Common myeloid progenitor, CD34-positive (primary cell): ENCODE measurements at regions not wholly inside any gene's neighbourhood (a gene's known extent, or its start where the extent isn't known, plus 50 kb on each side); places are given as distances from the start of the nearest gene placed in this dataset.

Experiments
- CTCF ChIA-PET: fragments of 350-600 bp; sonication (Branson Sonifier 250); formaldehyde crosslinking; loops from one replicate; lab custom pipeline; 2021; ENCODE audit warnings: antibody characterized with exemption; lab: Charles Lee
- POLR2A ChIA-PET: fragments of 350-600 bp; sonication (Branson Sonifier 250); formaldehyde crosslinking; loops from one replicate; lab custom pipeline; 2021; ENCODE audit warnings: antibody characterized with exemption; lab: Charles Lee
- DNase-seq, 3 donors: peaks; one replicate each; pipeline versions ENCODE4 v3.0.0 to v3.0.0-alpha.2; 2013
- H3K27ac ChIP-seq, 2 experiments: 1 replicate in 1 of 2; 2 replicates in 1 of 2; pipeline ENCODE4 v1.7.0; 2013; ENCODE audit warnings: inconsistent platforms in 2 of 2, low read length in 2 of 2, mild to moderate bottlenecking in 2 of 2, low read depth in 1 of 2, moderate library complexity in 1 of 2; ENCODE audit not compliant: severe bottlenecking in 2 of 2, insufficient read depth in 1 of 2, poor library complexity in 1 of 2
- H3K27me3 ChIP-seq, 5 experiments: replicated peaks in 2 of 5; 1 replicate in 3 of 5; 2 replicates in 2 of 5; pipeline versions ENCODE4 v1.6.1 to v1.7.0; 2013; ENCODE audit warnings: low read length in 4 of 5, mild to moderate bottlenecking in 2 of 5, moderate library complexity in 2 of 5, inconsistent platforms in 1 of 5; ENCODE audit not compliant: insufficient read depth in 5 of 5, control insufficient read depth in 4 of 5
- H3K36me3 ChIP-seq, 4 experiments: 1 replicate in 2 of 4; 2 replicates in 2 of 4; pipeline versions ENCODE4 v1.6.1 to v1.7.0; 2013; ENCODE audit warnings: low read length in 3 of 4, control low read depth in 1 of 4, mild to moderate bottlenecking in 1 of 4; ENCODE audit not compliant: control insufficient read depth in 4 of 4, insufficient read depth in 4 of 4
- H3K4me1 ChIP-seq, 4 experiments: 1 replicate in 3 of 4; 2 replicates in 1 of 4; pipeline versions ENCODE4 v1.6.1 to v1.7.1; 2013; ENCODE audit warnings: low read length in 3 of 4, mild to moderate bottlenecking in 3 of 4, control low read depth in 1 of 4, inconsistent platforms in 1 of 4, moderate library complexity in 1 of 4; ENCODE audit not compliant: control insufficient read depth in 4 of 4, insufficient read depth in 4 of 4; ENCODE audit errors: control extremely low read depth in 1 of 4
- H3K4me3 ChIP-seq, 7 experiments: 1 replicate in 4 of 7; 2 replicates in 3 of 7; pipeline versions ENCODE4 v1.5.1 to v1.7.0; 2013; ENCODE audit warnings: mild to moderate bottlenecking in 7 of 7, low read length in 6 of 7, moderate library complexity in 6 of 7, inconsistent platforms in 2 of 7, low read depth in 2 of 7, control low read depth in 1 of 7; ENCODE audit not compliant: insufficient read depth in 4 of 7, control insufficient read depth in 1 of 7; ENCODE audit errors: extremely low read depth in 1 of 7
- H3K9me3 ChIP-seq, 5 experiments: 1 replicate in 4 of 5; 2 replicates in 1 of 5; pipeline versions ENCODE4 v1.6.1 to v1.7.1; 2013; ENCODE audit warnings: low read length in 4 of 5, mild to moderate bottlenecking in 2 of 5, inconsistent platforms in 1 of 5, low read depth in 1 of 5, moderate library complexity in 1 of 5; ENCODE audit not compliant: control insufficient read depth in 4 of 5, insufficient read depth in 2 of 5; ENCODE audit errors: control extremely low read depth in 1 of 5
- WGBS: methylation state at CpG from one replicate; pipeline ENCODE4 v1.1.5; 2013; ENCODE audit not compliant: insufficient coverage; 5-methylcytosine and 5-hydroxymethylcytosine counted together

DNA sequence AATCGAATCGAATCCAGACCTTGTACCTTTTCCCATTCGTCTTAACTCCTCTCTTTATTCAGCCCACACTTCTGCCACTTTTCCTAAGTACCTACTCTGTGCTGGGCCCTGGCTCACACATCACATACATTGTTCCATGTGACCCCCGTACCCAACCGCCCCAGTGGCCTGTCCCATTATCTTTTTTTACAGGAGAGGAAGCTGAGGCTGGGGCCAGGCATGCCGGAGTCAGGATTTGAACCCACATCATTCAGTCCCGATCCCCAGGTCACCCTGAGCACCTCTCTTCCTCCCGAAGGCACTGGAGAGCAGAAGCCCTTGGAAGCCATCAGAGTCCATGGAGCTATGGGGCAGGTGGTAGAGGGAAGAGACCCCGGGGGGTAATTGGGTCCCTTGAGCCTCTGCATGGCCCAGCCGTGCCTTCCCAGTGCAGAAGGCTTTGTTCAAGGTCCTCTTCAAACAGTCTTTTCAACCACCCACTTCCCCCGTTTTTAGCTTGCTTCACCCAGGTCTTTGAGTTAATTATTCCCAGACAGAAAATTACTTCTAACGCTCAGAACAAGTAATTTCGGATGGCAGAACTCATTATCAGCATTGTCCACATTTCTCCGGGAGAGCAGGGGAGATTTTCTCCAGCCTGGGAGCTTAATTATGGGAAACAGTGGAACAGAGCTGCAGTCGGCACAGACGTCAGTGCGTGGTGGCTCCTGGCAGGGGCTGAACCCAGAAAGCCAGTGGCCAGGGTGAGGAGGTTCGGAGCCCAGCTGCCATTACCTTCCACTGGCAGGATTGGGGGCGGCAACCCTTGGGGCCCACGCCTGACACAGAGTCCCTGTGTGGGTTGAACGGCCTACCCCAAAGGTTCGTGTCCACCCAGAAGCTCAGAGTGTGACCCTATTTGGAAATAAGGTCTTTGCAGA, 82.4 kb upstream of the RTL6 start:
- H3K27ac ChIP-seq, result no peak overlapping the region
- peaks cover 0 to 25% (median 12%) of the 10 kb centered on the region in 5 experiments for H3K27me3 ChIP-seq
- no peaks in the 10 kb centered on the region for H3K36me3 ChIP-seq
- 92% methylated on average over 19 of the region's 22 CpGs for WGBS
- POLR2A ChIA-PET, result interaction anchor here (0.6 kb wide), 1 partner anchor 1957 kb away, joined by 6 read pairs; the partner anchor contains the start of gene CELSR1
- H3K9me3 ChIP-seq, result no peaks in the 10 kb centered on the region
- H3K4me1 ChIP-seq, result peaks cover 0 to 7% (median 3%) of the 10 kb centered on the region in 4 experiments
- CTCF ChIA-PET, result no interaction called here
- DNase-seq, result no peak
- no peak overlapping the region for H3K4me3 ChIP-seq

DNA sequence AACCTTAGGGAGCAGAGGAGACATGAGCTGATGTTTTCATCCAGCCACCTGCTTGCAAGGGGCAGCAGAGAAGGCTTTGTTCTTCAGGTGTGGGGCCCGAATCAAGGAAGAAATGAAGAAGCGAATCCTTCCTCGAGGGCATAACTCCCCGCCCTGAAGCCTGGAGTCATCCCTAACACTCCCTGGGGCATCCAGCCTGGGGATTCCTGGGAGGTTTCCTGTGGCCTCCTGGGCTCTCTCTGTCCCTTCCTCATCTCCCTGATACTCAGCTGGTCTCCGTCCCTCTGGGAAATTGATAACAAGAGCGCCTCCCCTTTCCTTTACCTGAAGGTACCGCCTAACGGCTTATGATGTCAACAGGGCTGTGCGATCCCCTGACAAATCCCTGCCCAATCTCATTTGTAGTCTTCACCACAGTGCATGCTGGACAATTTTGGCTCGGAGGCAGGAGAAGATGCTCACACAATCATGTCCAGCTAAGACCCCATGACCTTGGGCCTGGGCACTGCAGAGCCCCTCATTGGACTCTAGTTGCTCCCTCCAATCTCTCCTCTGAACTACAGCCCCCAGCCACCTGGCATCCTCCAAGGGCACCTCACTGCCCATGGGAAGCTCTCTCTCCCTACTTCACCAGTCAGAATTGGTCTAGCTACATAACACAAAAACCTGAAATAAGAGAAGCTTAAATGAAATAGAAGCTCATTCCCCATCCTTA, 80.6 kb upstream of the RTL6 start:
- CTCF ChIA-PET, result interaction anchor here (1.0 kb wide), 1 partner anchor 12 kb away, joined by 4 read pairs; no protein-coding TSS in a partner anchor
- WGBS, result 89% methylated on average over 10 of the region's 10 CpGs
- DNase-seq, result no peak

DNA sequence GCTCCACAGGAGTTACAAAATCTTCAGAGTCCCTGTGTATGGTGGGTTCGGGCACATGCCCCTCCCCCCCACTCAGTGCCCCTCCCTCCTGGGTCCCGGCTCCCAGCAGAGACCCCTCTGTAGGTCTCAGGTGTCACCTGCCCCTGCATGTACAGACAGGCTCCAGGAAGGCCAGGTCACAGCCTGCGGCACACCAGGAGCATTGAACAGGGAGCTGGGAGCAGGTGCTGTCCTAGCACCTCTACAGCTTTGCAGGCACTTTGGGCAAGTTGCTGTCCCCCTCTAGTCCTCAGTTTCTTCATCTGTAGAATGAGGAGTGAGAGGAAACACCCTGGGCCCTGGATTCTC, 80.1 kb upstream of the RTL6 start:
- ChIA-PET POLR2A (no interaction called here), CTCF (no interaction called here)
- no peak overlapping the region for H3K4me3 ChIP-seq
- H3K9me3 ChIP-seq, result no peaks in the 10 kb centered on the region
- peaks cover 0 to 17% (median 5%) of the 10 kb centered on the region in 5 experiments for H3K27me3 ChIP-seq
- peaks cover 0 to 7% (median 3%) of the 10 kb centered on the region in 4 experiments for H3K4me1 ChIP-seq
- WGBS, result 58% methylated on average over 3 of the region's 3 CpGs
- H3K27ac ChIP-seq, result no peak overlapping the region
- DNase-seq, result no peak
- no peaks in the 10 kb centered on the region for H3K36me3 ChIP-seq

More for the DNA sequence above, 80.6 kb upstream of the RTL6 start:
- Histone ChIP-seq H3K27ac (no peak overlapping the region), H3K36me3 (no peaks in the 10 kb centered on the region), H3K4me1 (peaks cover 0 to 7% (median 3%) of the 10 kb centered on the region in 4 experiments), H3K27me3 (peaks cover 0 to 19% (median 8%) of the 10 kb centered on the region in 5 experiments), H3K4me3 (no peak overlapping the region), H3K9me3 (no peaks in the 10 kb centered on the region)
- POLR2A ChIA-PET, result interaction anchor here (0.6 kb wide), 1 partner anchor 178 kb away, joined by 3 read pairs; no protein-coding TSS in a partner anchor

DNA sequence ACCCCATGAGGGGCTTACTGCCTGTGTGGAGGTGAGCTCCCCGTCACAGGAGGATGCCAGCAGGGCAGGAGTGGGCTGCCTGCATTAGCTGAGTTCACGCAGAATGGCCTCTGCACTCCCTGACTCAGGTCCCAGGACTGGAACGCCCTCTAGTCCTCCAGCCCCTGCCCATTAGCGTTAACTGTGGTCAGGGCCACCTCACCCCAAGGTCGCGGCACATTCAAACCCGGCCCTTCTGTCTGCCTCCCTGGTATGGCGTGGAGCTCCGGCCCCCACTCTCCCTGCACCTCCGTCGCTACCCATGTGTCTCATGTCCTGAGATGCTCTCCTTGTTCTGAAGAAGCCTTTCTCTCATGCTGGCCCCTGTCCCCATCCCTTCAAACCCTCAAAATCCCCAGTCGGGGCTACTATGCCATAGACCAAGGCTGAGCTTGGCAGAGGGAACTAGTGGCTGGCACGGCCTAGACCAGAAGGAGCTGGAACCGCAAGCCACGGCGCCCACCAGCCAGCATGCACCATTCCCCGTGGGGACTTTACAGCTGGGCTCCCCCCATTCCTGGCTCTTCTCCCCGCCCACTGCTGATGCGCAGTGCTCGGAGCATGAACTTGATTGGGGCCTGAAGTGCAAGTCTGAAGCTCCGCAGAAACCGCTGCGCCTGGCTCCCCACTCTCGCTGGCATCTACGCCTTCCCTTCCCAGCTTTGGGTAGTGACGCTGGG, 79.5 kb upstream of the RTL6 start:
- no peaks in the 10 kb centered on the region for H3K36me3 ChIP-seq
- H3K4me3 ChIP-seq, result no peak overlapping the region
- peak in 1 of 3 donors; percentile 34 for DNase-seq
- H3K9me3 ChIP-seq, result no peaks in the 10 kb centered on the region
- peaks cover 0 to 7% (median 3%) of the 10 kb centered on the region in 4 experiments for H3K4me1 ChIP-seq
- ChIA-PET POLR2A (no interaction called here), CTCF (interaction anchor here (0.8 kb wide), 1 partner anchor 15 kb away, joined by 3 read pairs; no protein-coding TSS in a partner anchor)
- H3K27me3 ChIP-seq, result peaks cover 0 to 15% (median 3%) of the 10 kb centered on the region in 5 experiments
- no peak overlapping the region for H3K27ac ChIP-seq
- WGBS, result 73% methylated on average over 24 of the region's 26 CpGs

DNA sequence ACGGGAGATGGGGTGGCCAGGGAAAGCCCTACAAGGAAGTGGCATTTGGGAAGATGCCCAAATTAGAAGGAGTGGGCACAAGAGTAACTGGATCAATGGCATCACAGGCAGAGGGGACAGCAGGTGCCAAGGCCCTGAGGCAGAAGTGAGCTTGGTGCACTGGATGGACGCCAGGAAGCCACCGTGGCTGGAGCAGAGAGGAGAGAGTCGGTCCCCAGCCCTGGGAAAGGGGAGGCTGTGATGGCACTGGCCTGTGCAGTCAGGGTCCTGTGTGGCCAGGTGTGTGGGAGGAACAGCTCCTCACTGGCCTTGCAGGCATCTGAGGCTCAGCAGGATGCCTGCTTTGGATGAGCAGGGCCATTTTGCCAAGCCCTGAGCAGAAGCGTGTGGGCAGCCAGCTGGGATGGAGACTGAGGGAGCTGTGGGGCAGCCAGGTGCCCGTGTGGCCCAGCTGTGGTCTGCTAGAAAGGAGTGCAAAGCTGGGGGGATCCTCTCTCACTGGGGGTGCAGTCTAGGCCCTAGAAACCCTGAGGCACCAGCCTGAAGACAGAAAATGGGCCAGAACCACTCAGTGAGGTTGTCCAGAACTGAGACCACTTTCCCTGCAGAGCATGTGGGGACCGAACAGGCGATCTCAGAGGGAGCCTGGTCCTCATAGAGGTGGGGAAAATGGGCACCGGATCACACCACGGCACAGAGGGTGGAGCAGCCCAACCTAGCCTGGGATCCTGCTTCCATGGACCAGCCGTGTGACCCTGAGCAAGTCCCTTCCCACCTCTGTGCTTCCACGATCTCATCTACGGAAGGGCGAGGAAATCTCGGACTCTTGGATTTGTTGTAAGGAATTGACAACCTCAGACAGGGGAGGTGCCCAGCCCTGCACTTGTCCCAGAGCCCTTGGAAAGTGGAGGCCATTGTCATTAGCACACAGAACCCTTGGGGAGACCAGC, 78.6 kb upstream of the RTL6 start:
- H3K27ac ChIP-seq, result no peak overlapping the region
- CTCF ChIA-PET, result no interaction called here
- WGBS, result 87% methylated on average over 15 of the region's 15 CpGs
- POLR2A ChIA-PET, result no interaction called here
- H3K4me3 ChIP-seq, result no peak overlapping the region
- peaks cover 0 to 7% (median 3%) of the 10 kb centered on the region in 4 experiments for H3K4me1 ChIP-seq
- peaks cover 0 to 15% (median 3%) of the 10 kb centered on the region in 5 experiments for H3K27me3 ChIP-seq
- peak in 1 of 3 donors; percentile 17 for DNase-seq
- H3K36me3 ChIP-seq, result no peaks in the 10 kb centered on the region
- no peaks in the 10 kb centered on the region for H3K9me3 ChIP-seq
